Body of pancreas (tissue), 4 donors: ENCODE measurements at regions not wholly inside any gene's neighbourhood (a gene's known extent, or its start where the extent isn't known, plus 50 kb on each side); places are given as distances from the start of the nearest gene placed in this dataset.

Experiments
- POLR2A ChIP-seq, 3 donors: fragments of 450-650 bp; IDR thresholded peaks; one replicate each; pipeline ENCODE4 v1.6.1; 2016; ENCODE audit warnings: antibody characterized with exemption in 3 of 3, mild to moderate bottlenecking in 2 of 3
- TF ChIP-seq, protein P1 (sequence below), 7 experiments: fragments of 450-650 bp in 4 of 7; fragments of 200-600 bp in 3 of 7; sonication (generic) in 3 of 7; IDR thresholded peaks; one replicate each; pipeline ENCODE4 v1.5.1; 2016 to 2019; ENCODE audit warnings: antibody characterized with exemption in 7 of 7

- TF ChIP-seq, protein P1, sequence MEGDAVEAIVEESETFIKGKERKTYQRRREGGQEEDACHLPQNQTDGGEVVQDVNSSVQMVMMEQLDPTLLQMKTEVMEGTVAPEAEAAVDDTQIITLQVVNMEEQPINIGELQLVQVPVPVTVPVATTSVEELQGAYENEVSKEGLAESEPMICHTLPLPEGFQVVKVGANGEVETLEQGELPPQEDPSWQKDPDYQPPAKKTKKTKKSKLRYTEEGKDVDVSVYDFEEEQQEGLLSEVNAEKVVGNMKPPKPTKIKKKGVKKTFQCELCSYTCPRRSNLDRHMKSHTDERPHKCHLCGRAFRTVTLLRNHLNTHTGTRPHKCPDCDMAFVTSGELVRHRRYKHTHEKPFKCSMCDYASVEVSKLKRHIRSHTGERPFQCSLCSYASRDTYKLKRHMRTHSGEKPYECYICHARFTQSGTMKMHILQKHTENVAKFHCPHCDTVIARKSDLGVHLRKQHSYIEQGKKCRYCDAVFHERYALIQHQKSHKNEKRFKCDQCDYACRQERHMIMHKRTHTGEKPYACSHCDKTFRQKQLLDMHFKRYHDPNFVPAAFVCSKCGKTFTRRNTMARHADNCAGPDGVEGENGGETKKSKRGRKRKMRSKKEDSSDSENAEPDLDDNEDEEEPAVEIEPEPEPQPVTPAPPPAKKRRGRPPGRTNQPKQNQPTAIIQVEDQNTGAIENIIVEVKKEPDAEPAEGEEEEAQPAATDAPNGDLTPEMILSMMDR (IDR thresholded peaks at IDR 0.05): no peak
- TF ChIP-seq POLR2A (IDR thresholded peaks at IDR 0.05): no peak
These were observed 292.0 kb upstream of the ZNF608 start for GRCh38 chr5:125038477-125038876.
